Activated CD4-positive, alpha-beta T cell treated with anti-CD3 and anti-CD28 coated beads for 4 hours (primary cell): ENCODE measurements at regions not wholly inside any gene's neighbourhood (a gene's known extent, or its start where the extent isn't known, plus 50 kb on each side); places are given as distances from the start of the nearest gene placed in this dataset.

Source experiments
- DNase-seq, 2 donors: peaks; one replicate each; pipeline ENCODE4 v3.0.0-alpha.2; 2020

DNA sequence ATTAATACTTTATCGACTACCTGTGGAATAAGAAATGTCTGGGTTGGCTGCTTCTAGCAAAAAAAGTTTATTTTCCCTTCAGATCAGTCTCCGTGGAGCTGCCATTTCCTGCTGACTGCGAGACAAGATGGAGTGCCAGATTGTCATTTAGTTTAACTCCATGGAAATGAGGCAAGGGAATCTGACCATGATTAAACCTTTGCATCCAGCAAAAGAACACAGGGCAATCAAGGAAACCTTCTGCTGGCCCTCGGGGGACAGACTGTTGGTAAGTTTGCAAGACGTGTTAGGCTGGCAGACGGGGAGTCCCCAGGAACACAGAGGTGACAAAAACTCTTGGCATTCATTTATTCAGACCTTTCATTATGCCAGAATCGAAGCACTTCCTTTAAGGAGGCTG, 52.2 kb upstream of the SPACA1 start:
- DNase-seq = no peak

GRCh38 chr6:87993356-87993755, 54.3 kb upstream of the SPACA1 start:
- DNase-seq = no peak

DNA sequence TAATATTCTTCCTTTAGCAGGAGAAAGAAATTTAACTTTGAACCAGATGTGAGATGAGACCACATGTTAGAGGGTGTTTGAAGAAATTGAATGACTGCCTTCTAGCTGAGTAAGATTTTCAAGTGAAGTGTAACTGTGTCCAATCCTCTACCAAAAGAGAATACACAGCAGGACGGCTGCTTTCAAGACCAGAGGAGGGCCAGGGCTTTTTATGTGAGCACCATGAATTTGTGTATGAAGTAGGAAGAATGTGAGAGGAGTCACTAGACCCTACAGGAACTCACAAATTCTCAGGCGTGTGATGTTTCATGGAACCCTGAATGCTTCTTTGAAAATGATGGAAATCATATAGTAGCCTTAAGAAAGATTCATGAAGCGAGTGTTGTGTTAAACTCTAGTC, 56.8 kb upstream of the SPACA1 start:
- DNase-seq = no peak

GRCh38 chr6:87982134-87982533, 65.5 kb upstream of the SPACA1 start:
- no peak for DNase-seq

DNA sequence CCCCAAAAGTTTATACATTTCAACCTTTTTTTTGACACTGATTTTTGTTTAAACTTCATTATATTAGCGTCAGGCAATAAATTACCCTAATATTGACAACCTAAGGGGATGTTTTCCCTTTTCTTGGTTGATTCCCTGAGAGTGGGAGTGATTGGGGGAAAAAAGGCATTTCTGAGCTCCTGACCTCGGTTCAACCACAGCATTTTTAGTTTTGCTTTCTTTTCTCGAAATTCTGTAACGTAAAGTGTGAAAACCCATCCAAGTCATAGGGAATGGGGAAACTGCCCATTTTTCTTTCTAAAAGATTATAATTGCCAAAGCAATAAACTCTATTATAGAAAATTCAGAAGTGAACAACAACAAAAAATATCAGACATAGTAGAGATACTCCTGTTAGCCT, 67.9 kb upstream of the SPACA1 start:
- DNase-seq = no peak

- no peak for DNase-seq
Measured at GRCh38 chr6:87976616-87977015, 71.0 kb upstream of the SPACA1 start.

- no peak for DNase-seq
Measured at GRCh38 chr6:87975561-87975960, 72.1 kb upstream of the SPACA1 start.

GRCh38 chr6:87972279-87972678, 75.4 kb upstream of the SPACA1 start:
- DNase-seq = no peak

GRCh38 chr6:87971605-87972262, 75.9 kb upstream of the SPACA1 start:
- DNase-seq = no peak

DNA sequence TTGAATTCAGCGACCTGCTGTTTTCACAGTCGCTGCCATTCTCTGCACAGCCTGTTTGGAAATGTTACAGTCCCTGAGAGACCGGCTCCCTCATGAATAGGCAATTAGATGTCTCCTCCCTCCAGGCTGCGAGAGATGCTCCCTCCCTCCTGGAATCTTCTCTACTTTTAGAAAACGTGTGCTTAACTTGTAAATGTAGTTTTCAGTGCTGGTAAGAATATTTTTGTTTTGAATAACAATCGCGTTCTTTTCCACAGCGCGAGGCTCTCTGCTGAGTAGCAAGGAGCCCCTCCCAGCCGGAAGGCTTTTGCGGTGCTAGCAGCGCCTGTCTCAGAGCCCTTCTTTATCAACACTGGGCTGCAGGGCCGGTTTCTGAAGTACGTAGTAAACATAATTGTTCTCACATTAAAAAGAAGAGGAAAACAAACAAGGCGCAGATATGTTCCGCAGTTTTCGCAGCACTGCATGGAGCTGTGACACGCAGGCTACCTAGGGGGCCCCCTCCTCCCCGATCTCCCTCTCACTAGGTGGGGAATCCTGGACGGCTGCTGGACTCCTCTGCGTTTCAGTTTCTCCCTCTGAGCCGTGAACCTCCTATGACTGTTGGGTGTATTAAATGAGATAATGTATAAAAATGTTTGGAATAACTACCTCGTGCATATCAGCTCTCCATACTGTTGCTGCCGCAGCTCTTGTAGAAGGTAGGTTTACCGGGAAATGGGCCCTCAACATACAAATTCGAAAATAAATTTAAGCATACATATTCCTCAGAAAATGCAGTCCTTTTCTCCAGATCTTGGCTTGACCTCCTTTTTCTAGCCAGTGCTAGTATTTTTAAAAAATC, 79.0 kb upstream of the SPACA1 start:
- no peak for DNase-seq

DNA sequence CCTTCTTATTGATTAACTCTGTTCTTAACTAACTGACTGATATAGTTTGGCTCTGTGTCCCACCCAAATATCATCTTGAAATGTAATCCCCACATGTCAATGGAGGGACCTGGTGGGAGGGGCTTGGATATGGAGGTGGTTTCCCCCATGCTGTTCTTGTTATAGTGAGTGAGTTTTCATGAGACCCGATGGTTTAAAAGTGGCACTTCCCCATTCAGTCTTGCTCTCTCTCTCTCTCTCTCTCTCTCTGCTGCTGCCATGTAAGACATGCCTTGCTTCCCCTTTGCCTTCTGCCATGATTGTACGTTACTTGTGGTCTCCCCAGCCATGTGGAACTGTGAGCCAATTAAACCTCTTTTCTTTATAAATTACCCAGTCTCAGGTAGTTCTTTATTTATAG, 81.8 kb upstream of the SPACA1 start:
- DNase-seq = no peak

GRCh38 chr6:87959083-87959482, 88.6 kb upstream of the SPACA1 start:
- no peak for DNase-seq

DNA sequence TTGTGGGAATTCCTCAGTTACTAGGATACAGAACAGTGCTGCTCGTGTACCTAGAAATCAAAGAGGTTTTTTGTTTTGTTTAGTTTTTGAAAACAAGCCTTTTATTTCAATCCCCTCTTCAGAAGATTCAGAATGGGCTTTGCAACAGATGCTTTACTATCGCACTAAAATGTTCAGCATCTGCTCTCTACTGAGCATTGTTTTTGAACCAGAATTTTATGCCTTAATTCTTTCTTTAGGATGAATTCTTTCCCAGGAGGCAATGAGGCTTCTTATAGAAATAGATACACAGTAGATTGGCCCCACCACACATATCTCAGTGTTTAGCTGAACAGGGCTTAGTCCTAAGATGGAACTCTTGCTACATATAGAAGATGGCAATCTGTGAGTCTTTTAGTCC, 95.9 kb upstream of the SPACA1 start:
- DNase-seq = no peak

DNA sequence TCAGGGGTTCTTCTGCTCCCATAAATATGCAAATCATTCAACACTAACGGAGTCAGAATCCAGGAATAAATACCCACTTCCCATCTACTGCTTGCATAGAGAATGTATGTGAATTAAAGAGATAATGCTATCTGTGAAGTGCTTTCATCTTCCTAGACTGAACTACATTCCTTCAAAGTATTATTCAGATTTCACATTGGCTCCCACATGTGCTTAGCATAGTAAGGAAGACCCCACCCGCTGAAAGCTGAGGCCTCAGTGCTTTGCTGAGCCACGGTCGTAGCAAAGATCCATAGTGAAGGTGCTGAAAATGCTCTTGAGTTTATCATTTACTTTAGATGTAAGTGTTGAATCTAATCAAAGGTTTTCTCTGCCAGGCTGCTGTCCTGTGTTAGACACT, 97.0 kb upstream of the SPACA1 start:
- DNase-seq = no peak

GRCh38 chr6:87949194-87949593, 98.4 kb upstream of the SPACA1 start:
- DNase-seq = no peak

DNA sequence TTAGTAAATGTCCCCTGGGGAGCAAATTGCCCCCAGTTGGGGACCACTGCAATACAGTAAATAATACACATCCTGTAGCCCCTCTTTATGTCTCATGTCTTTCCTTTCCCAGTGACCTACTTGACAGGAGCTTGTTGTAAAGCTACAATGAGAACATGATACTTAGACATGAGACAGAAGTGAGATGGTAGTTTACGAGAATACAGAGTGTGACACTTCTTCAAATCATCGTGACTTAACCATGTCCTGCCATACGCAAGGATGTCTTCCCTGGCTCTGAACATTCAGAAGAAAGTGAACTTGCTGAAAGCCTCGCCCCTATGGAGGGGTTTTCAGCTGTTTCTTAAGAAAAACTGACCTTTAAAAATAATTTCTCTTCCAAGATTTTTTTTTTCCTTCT, 101.0 kb upstream of the SPACA1 start:
- no peak for DNase-seq

GRCh38 chr6:87945966-87946365, 101.7 kb upstream of the SPACA1 start:
- DNase-seq = no peak

- no peak for DNase-seq
Measured at GRCh38 chr6:87945181-87945580, 102.5 kb upstream of the SPACA1 start.

GRCh38 chr6:87944541-87944954, 103.1 kb upstream of the SPACA1 start:
- no peak for DNase-seq

DNA sequence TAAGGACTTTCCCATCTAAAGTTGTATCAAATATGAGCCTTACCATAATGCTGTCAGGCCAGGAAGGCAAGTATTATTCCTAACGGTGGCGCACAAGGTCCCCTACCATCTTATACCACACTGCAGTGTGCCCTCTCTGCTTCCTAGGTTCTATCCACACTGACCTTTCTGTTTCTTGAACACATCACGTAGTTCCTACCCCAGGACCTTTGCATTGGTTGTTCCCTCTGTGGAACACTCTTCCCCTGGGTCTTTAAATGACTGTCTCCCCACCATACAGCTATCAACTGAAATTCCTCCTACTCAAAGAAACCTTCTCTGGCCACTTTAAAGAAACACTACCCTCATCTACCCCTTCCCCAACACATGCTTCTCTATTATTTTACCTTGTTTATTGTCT, 104.5 kb upstream of the SPACA1 start:
- no peak for DNase-seq

DNA sequence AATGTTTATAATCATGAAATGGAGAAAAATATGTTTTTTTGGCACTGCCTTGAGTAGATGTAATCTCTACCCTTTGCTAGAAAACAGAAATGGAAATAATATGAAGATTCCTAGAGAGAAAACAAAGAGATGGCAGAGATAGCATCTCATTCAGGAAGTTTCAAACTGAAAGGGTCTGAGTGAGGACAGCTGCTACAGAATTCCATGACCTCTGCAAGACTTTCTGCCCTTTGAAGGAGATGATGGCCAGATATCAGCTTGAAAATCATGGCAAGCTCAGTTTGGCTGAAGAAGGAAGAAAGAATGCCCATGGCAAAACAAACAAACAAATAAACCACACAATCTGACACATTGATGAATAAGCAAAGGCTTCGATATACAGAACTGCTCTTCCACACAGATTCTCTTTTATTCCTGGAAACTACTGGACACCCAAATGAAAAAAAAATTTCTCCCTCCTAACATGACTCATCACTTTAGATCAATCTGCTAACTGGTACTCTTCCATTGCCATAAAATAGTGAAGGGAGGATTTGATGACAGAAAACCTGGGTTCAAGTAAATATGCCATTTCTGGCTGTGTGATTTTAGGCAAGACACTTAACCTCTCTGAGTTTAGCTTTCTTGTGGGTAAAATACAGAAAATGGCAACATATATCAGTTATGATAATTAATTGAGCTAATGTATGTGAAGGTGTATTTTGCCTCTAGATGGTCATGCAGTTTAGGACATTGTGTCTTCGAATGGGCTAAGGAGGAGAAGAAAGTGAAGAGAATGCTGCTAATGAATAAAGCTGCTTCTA, 105.9 kb upstream of the SPACA1 start:
- no peak for DNase-seq

GRCh38 chr6:87939776-87940175, 107.9 kb upstream of the SPACA1 start:
- no peak for DNase-seq

GRCh38 chr6:87938287-87938686, 109.4 kb upstream of the SPACA1 start:
- no peak for DNase-seq

DNA sequence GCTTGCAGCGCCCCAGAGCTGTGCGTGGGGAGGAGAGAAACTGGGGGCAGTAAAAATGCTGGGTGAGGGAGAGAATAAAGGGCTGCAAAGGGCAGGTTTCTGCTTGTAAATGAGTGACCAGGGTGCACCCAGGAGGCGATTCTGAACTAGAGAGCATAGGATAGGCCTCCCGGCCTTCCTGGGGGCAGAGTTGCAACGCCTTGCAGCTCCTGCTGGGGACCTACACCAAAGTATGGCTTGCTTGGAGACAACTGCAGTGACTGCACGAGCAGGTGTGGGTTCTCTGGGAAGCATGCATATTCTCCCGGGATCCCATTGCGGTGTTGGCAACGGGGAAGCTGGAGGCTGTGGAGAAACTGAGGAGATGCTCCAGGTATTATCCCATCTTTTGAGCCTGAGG, 111.6 kb upstream of the SPACA1 start:
- DNase-seq = no peak
